Loucy (cell line): ENCODE measurements at regions not wholly inside any gene's neighbourhood (a gene's known extent, or its start where the extent isn't known, plus 50 kb on each side); places are given as distances from the start of the nearest gene placed in this dataset.
"Not testable (repeated sequence)": the region's sequence is repeated elsewhere in the genome, so short reads cannot be mapped to it uniquely, and the experiment has no call there.

Source experiments
- EZH2phosphoT487 ChIP-seq: fragments of 200-600 bp; IDR thresholded peaks from 2 replicates; pipeline ENCODE4 v1.6.1; 2018; ENCODE audit warnings: antibody characterized with exemption, mild to moderate bottlenecking, moderate library complexity, borderline replicate concordance
- TF ChIP-seq, protein P1 (sequence below): fragments of 200-600 bp; sonication (generic); conservative IDR thresholded peaks from 2 replicates; pipeline ENCODE4 v1.5.1; 2014; ENCODE audit warnings: mild to moderate bottlenecking, antibody characterized with exemption, low read length

DNA sequence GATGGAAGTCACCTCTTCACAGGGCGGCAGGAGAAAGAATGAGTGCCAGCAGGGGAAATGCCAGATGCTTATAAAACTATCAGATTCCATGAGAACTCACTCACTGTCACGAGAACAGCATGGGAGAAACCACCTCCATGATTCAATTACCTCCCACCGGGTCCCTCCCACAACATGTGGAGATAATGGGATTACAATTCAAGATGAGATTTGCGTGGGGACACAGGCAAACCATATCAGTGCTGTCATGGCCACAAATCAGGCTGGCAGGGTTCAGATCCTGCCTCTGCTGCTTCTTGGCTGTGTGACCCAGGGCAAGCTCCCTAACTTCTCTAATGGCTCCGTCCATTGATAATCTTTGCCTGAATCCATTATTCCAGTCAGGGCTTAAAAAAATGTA, 389.5 kb downstream of the NPHP4 start:
- TF ChIP-seq, protein P1, sequence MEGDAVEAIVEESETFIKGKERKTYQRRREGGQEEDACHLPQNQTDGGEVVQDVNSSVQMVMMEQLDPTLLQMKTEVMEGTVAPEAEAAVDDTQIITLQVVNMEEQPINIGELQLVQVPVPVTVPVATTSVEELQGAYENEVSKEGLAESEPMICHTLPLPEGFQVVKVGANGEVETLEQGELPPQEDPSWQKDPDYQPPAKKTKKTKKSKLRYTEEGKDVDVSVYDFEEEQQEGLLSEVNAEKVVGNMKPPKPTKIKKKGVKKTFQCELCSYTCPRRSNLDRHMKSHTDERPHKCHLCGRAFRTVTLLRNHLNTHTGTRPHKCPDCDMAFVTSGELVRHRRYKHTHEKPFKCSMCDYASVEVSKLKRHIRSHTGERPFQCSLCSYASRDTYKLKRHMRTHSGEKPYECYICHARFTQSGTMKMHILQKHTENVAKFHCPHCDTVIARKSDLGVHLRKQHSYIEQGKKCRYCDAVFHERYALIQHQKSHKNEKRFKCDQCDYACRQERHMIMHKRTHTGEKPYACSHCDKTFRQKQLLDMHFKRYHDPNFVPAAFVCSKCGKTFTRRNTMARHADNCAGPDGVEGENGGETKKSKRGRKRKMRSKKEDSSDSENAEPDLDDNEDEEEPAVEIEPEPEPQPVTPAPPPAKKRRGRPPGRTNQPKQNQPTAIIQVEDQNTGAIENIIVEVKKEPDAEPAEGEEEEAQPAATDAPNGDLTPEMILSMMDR: not testable (repeated sequence)
- TF ChIP-seq EZH2phosphoT487: not testable (repeated sequence)
